Natural killer cell (primary cell): ENCODE measurements at regions not wholly inside any gene's neighbourhood (a gene's known extent, or its start where the extent isn't known, plus 50 kb on each side); places are given as distances from the start of the nearest gene placed in this dataset.

ENCODE experiments used
- ATAC-seq, 3 donors: fragments of 150-1000 bp in 2 of 3; fragments of 200-7000 bp in 1 of 3; cut with Tn5 transposase; 1 replicate in 1 of 3; 2 replicates in 2 of 3; pipeline ENCODE4 v1.10.0; 2021; ENCODE audit warnings: mild to moderate bottlenecking in 2 of 3, moderate library complexity in 2 of 3
- DNase-seq, 2 donors: peaks; one replicate each; pipeline versions ENCODE4 v3.0.0 to v3.0.0-alpha.2; 2013 to 2021; ENCODE audit warnings: mixed read lengths in 1 of 2
- H3K27ac ChIP-seq: one replicate; pipeline ENCODE4 v1.5.1; 2013; ENCODE audit warnings: mild to moderate bottlenecking, low read length
- H3K27me3 ChIP-seq: one replicate; pipeline ENCODE4 v1.6.1; 2013; ENCODE audit warnings: low read length; ENCODE audit not compliant: control insufficient read depth, insufficient read depth
- H3K36me3 ChIP-seq: one replicate; pipeline ENCODE4 v1.6.1; 2013; ENCODE audit warnings: low read length; ENCODE audit not compliant: control insufficient read depth, insufficient read depth
- H3K4me1 ChIP-seq: one replicate; pipeline ENCODE4 v1.6.1; 2013; ENCODE audit warnings: low read length; ENCODE audit not compliant: control insufficient read depth, insufficient read depth
- H3K4me3 ChIP-seq: one replicate; pipeline ENCODE4 v1.5.1; 2013; ENCODE audit warnings: low read length
- H3K9me3 ChIP-seq: one replicate; pipeline ENCODE4 v1.6.1; 2013; ENCODE audit warnings: low read length; ENCODE audit not compliant: control insufficient read depth, insufficient read depth
- H3K27ac Mint-ChIP-seq, 2 donors: one replicate each; pipeline ENCODE4 v1.8.0; 2022; ENCODE audit warnings: mild to moderate bottlenecking in 2 of 2, mixed read lengths in 2 of 2, moderate library complexity in 1 of 2
- H3K27me3 Mint-ChIP-seq, 2 donors: one replicate each; pipeline ENCODE4 v1.8.0; 2022; ENCODE audit warnings: low read depth in 2 of 2, mixed read lengths in 2 of 2
- H3K36me3 Mint-ChIP-seq: one replicate; pipeline ENCODE4 v1.8.0; 2022; ENCODE audit warnings: mixed read lengths
- H3K4me1 Mint-ChIP-seq, 2 donors: one replicate each; pipeline ENCODE4 v1.8.0; 2022; ENCODE audit warnings: mixed read lengths in 2 of 2
- H3K4me3 Mint-ChIP-seq: one replicate; pipeline ENCODE4 v1.8.0; 2022; ENCODE audit warnings: mild to moderate bottlenecking, moderate library complexity, mixed read lengths
- H3K9me3 Mint-ChIP-seq, 2 donors: one replicate each; pipeline ENCODE4 v1.8.0; 2022; ENCODE audit warnings: mixed read lengths in 2 of 2
- WGBS: methylation state at CpG from one replicate; pipeline ENCODE4 v1.1.7; 2013; ENCODE audit warnings: missing lambda C conversion rate; ENCODE audit not compliant: insufficient coverage; 5-methylcytosine and 5-hydroxymethylcytosine counted together
- intact Hi-C: fragments of 100-400 bp; cut with micrococcal nuclease; formaldehyde crosslinking; loops from one replicate; pipeline ENCODE4 v1.14.2; 2022
- TF ChIP-seq, protein P1 (sequence below): fragments of 200-600 bp; IDR thresholded peaks from one replicate; pipeline ENCODE4 v1.8.0; 2022; ENCODE audit warnings: antibody characterized with exemption

DNA sequence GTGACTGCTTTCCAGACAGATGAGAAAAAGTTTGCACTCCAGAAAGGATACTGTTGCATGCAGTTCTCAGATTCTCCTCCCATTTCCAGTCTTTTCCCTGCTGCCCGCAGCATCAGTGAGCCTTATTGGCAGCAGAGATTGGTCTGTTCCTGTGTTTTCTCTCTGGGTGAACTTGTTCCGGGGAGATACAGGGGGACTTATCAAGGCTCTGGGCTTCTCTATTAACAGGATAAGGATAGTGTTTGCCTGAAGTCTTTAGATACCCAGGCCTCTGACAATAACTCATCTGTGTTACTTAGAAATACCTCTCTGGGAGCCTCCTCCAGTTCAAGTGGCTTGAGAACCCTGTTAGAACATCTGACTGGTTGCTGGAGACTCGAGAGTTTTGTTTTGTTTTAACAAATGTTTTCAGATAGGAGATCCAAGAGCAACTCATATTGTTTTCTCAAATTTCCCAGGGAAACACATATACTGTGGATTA lies 154.7 kb downstream of the BLID start:
- intact Hi-C loops: no loop called here
- no peaks in the 10 kb centered on the region for H3K9me3 Mint-ChIP-seq

DNA sequence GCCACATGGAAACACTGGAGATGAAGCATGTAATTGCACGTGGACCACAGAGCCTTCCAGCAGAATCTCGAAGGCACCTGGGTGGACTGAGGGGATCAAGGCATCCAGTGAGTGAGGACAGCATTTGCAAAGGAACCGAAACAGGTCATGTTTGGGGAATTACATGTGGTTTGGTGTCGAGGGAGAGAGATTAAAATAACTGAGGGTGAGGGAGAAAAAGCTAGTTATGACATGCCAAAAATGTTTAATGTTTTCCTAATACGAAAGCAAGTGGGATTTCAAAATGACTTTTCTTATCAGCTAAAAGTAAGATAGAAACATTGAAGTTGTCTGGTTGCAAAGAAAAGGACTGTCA lies 157.1 kb downstream of the BLID start:
- no peak overlapping the region for H3K4me3 ChIP-seq
- ATAC-seq (no peak), DNase-seq (no peak)
- no peak overlapping the region for H3K27ac ChIP-seq
- Mint-ChIP-seq H3K27me3 (peaks cover 0 to 12% of the 10 kb centered on the region in 2 donors), H3K4me3 (no peak overlapping the region), H3K4me1 (no peaks in the 10 kb centered on the region), H3K9me3 (no peaks in the 10 kb centered on the region), H3K36me3 (no peaks in the 10 kb centered on the region), H3K27ac (no peak overlapping the region)
- TF ChIP-seq, protein P1, sequence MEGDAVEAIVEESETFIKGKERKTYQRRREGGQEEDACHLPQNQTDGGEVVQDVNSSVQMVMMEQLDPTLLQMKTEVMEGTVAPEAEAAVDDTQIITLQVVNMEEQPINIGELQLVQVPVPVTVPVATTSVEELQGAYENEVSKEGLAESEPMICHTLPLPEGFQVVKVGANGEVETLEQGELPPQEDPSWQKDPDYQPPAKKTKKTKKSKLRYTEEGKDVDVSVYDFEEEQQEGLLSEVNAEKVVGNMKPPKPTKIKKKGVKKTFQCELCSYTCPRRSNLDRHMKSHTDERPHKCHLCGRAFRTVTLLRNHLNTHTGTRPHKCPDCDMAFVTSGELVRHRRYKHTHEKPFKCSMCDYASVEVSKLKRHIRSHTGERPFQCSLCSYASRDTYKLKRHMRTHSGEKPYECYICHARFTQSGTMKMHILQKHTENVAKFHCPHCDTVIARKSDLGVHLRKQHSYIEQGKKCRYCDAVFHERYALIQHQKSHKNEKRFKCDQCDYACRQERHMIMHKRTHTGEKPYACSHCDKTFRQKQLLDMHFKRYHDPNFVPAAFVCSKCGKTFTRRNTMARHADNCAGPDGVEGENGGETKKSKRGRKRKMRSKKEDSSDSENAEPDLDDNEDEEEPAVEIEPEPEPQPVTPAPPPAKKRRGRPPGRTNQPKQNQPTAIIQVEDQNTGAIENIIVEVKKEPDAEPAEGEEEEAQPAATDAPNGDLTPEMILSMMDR: no peak
- no peaks in the 10 kb centered on the region for H3K36me3 ChIP-seq
- intact Hi-C loops: no loop called here
- H3K9me3 ChIP-seq: no peaks in the 10 kb centered on the region
- 77% methylated on average over 5 of the region's 5 CpGs for WGBS
- peaks cover 2% of the 10 kb centered on the region for H3K27me3 ChIP-seq
- H3K4me1 ChIP-seq: no peaks in the 10 kb centered on the region

More for the DNA sequence above, 154.7 kb downstream of the BLID start:
- DNase-seq (no peak), ATAC-seq (no peak)
- WGBS: 76% methylated on average over 3 of the region's 3 CpGs
- Mint-ChIP-seq H3K4me3 (no peak overlapping the region), H3K27ac (no peak overlapping the region), H3K36me3 (no peaks in the 10 kb centered on the region), H3K4me1 (no peaks in the 10 kb centered on the region), H3K27me3 (peaks cover 4 to 9% of the 10 kb centered on the region in 2 donors)
- Histone ChIP-seq H3K27me3 (peaks cover 2% of the 10 kb centered on the region), H3K36me3 (no peaks in the 10 kb centered on the region), H3K4me3 (no peak overlapping the region), H3K9me3 (no peaks in the 10 kb centered on the region), H3K27ac (no peak overlapping the region), H3K4me1 (no peaks in the 10 kb centered on the region)
- TF ChIP-seq, protein P1: no peak

DNA sequence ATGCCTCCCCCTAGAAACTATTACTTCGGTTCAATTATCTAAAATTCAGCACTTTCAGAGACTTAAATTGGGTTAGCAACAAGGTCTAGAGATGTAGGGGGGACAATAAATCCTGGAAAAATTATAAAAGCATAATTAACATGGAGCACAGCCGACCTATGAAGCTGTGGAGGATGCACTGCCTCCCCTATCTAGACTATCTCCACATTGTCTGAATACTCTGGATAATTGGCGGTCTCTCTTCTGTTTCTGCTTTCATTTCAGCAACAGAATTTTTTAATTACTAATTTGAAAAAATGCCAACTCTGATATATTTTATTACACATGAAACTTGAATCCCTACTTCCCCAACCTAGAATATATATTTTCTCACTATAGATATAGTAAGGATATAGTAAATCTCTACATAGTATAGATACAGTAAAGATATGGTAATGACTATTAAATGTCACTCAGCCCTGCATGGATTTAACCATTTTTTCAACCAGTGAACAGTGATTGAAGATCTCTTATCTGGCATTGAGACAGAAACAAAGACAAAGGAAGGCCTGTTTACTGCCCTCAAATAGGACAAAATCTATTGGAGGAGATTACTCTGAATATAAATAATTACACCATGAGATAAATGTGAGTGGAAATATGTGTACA lies 157.6 kb downstream of the BLID start:
- Histone ChIP-seq H3K36me3 (no peaks in the 10 kb centered on the region), H3K4me1 (no peaks in the 10 kb centered on the region), H3K4me3 (no peak overlapping the region), H3K9me3 (no peaks in the 10 kb centered on the region), H3K27me3 (peaks cover 2% of the 10 kb centered on the region), H3K27ac (no peak overlapping the region)
- intact Hi-C loops: no loop called here
- Mint-ChIP-seq H3K36me3 (no peaks in the 10 kb centered on the region), H3K4me3 (no peak overlapping the region), H3K27ac (no peak overlapping the region), H3K27me3 (peaks cover 0 to 12% of the 10 kb centered on the region in 2 donors), H3K4me1 (no peaks in the 10 kb centered on the region), H3K9me3 (no peaks in the 10 kb centered on the region)
- TF ChIP-seq, protein P1: no peak
- DNase-seq (no peak), ATAC-seq (no peak)
- 63% methylated on average over 2 of the region's 3 CpGs for WGBS

DNA sequence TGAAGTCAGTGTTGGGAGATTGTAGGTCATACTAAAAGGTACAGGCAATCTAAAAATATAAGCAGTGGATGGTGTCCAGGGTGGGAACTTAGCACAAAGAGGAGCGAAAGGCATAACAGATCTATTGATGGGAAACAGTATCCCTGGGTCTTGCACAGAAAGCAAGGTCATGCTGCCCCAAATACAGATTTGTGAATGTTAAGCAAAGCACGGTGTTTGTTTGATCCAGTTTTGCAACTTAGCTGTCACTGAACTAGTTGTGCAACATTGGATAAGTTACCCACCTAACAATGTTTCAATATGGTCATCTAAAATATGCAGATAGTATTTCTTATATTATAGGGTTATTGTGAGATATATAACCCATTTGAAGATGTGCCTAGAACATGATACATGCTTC lies 162.9 kb downstream of the BLID start:
- no peak for ATAC-seq
- intact Hi-C loops: no loop called here
- TF ChIP-seq, protein P1: no peak

More for the DNA sequence above, 162.9 kb downstream of the BLID start:
- no peaks in the 10 kb centered on the region for H3K4me1 ChIP-seq
- no peak overlapping the region for H3K27ac ChIP-seq
- H3K4me3 Mint-ChIP-seq: no peak overlapping the region
- H3K9me3 Mint-ChIP-seq: no peaks in the 10 kb centered on the region
- no peaks in the 10 kb centered on the region for H3K36me3 ChIP-seq
- H3K36me3 Mint-ChIP-seq: no peaks in the 10 kb centered on the region
- no peaks in the 10 kb centered on the region for H3K4me1 Mint-ChIP-seq
- peaks cover 0 to 19% of the 10 kb centered on the region in 2 donors for H3K27me3 Mint-ChIP-seq
- H3K27me3 ChIP-seq: no peaks in the 10 kb centered on the region
- no peak overlapping the region for H3K27ac Mint-ChIP-seq
- H3K4me3 ChIP-seq: no peak overlapping the region
- DNase-seq: no peak
- H3K9me3 ChIP-seq: no peaks in the 10 kb centered on the region
- WGBS: 87% methylated on average over 2 of the region's 2 CpGs
